Spinal cord (tissue), 9 donors: ENCODE measurements at regions not wholly inside any gene's neighbourhood (a gene's known extent, or its start where the extent isn't known, plus 50 kb on each side); places are given as distances from the start of the nearest gene placed in this dataset.
A peak's percentile ranks its signal among the peaks of the same experiment; 100 is the strongest.
"Not testable (repeated sequence)": the region's sequence is repeated elsewhere in the genome, so short reads cannot be mapped to it uniquely, and the experiment has no call there.

Experiments
- DNase-seq, 6 donors: peaks; one replicate each; pipeline versions ENCODE4 v3.0.0 to v3.0.0-alpha.2; 2013 to 2015; ENCODE audit warnings: low spot score in 6 of 6, low read depth in 4 of 6
- H3K27ac ChIP-seq: one replicate; pipeline ENCODE4 v1.5.1; 2013; ENCODE audit warnings: low read depth, low read length, control low read depth
- H3K27me3 ChIP-seq: one replicate; pipeline ENCODE4 v1.6.1; 2013; ENCODE audit warnings: low read length; ENCODE audit not compliant: control insufficient read depth, insufficient read depth
- H3K36me3 ChIP-seq: one replicate; pipeline ENCODE4 v1.6.1; 2013; ENCODE audit warnings: low read length; ENCODE audit not compliant: control insufficient read depth, insufficient read depth
- H3K4me1 ChIP-seq: one replicate; pipeline ENCODE4 v1.6.1; 2013; ENCODE audit warnings: low read length; ENCODE audit not compliant: control insufficient read depth, insufficient read depth
- H3K4me3 ChIP-seq: one replicate; pipeline ENCODE4 v1.5.1; 2013; ENCODE audit warnings: low read depth, low read length, control low read depth
- H3K9me3 ChIP-seq: one replicate; pipeline ENCODE4 v1.6.1; 2013; ENCODE audit warnings: low read length; ENCODE audit not compliant: control insufficient read depth, insufficient read depth
- WGBS: methylation state at CpG from one replicate; pipeline ENCODE4 v1.1.5; 2013; ENCODE audit warnings: missing lambda C conversion rate; ENCODE audit not compliant: insufficient coverage; 5-methylcytosine and 5-hydroxymethylcytosine counted together
- donor health status: healthy.

DNA sequence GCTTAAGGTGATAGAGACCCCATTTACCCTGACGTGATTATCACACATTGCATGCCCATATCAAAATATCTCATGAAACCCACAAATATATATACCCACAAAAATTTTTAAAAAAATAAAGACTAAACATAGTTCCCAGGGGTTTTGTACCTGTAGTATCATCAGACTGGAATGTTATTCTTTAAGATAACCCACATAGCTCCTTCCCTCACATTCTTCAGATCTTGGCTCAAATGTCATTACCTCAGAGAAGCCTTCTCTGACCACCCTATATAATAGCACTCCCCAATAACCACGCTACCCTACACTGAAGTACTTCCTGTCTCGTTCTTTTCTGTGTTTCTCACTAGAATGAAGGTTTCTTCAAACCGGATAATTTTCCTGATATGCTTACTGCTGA is 138.3 kb upstream of the SNX7 start:
- WGBS: no CpG with 5 or more reads among the region's 4 CpGs

GRCh38 chr1:98516306-98516705 is 145.2 kb upstream of the SNX7 start:
- no peak overlapping the region for H3K27ac ChIP-seq
- no peak overlapping the region for H3K4me3 ChIP-seq
- no peak for DNase-seq
- no peaks in the 10 kb centered on the region for H3K36me3 ChIP-seq
- H3K9me3 ChIP-seq: peaks cover 1% of the 10 kb centered on the region
- H3K4me1 ChIP-seq: no peaks in the 10 kb centered on the region
- 95% methylated on average over 2 of the region's 2 CpGs for WGBS
- no peaks in the 10 kb centered on the region for H3K27me3 ChIP-seq

More for the DNA sequence above, 138.3 kb upstream of the SNX7 start:
- Histone ChIP-seq H3K4me1 (no peaks in the 10 kb centered on the region), H3K27me3 (no peaks in the 10 kb centered on the region), H3K9me3 (peaks cover 1% of the 10 kb centered on the region), H3K36me3 (no peaks in the 10 kb centered on the region), H3K4me3 (no peak overlapping the region), H3K27ac (no peak overlapping the region)
- no peak for DNase-seq

GRCh38 chr1:98515744-98516143 is 145.8 kb upstream of the SNX7 start:
- H3K27me3 ChIP-seq: no peaks in the 10 kb centered on the region
- H3K4me1 ChIP-seq: no peaks in the 10 kb centered on the region
- peaks cover 1% of the 10 kb centered on the region for H3K9me3 ChIP-seq
- H3K36me3 ChIP-seq: no peaks in the 10 kb centered on the region
- no peak for DNase-seq
- 100% methylated on average over 1 of the region's 1 CpG for WGBS
- H3K27ac ChIP-seq: no peak overlapping the region
- H3K4me3 ChIP-seq: no peak overlapping the region

GRCh38 chr1:98512216-98512615 is 149.3 kb upstream of the SNX7 start:
- 100% methylated on average over 1 of the region's 27 CpGs for WGBS
- H3K27ac ChIP-seq, H3K36me3 ChIP-seq, H3K27me3 ChIP-seq, H3K4me3 ChIP-seq, H3K4me1 ChIP-seq, H3K9me3 ChIP-seq, DNase-seq: not testable (repeated sequence)

DNA sequence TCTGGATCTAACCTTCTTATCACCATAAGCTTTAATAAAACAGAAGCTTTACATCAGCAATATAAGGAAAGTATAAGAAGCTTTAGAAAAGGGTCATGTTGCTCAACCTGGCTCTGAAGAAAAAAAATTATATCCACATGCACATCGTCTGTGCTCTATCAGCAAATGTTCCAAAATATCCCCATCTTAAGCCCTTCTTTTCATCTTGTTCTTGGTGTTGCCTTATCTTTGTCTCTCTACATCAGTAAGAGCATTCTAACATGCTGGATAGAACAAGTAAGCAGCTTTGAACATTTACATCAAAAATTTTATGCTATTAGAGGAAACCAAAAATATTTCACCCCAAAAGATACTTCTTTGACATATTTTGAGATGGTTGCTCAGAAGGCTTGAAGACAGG is 157.8 kb upstream of the SNX7 start:
- Histone ChIP-seq H3K4me3 (no peak overlapping the region), H3K4me1 (no peaks in the 10 kb centered on the region), H3K9me3 (peaks cover 9% of the 10 kb centered on the region), H3K36me3 (no peaks in the 10 kb centered on the region), H3K27ac (no peak overlapping the region), H3K27me3 (no peaks in the 10 kb centered on the region)
- no CpG with 5 or more reads among the region's 1 CpG for WGBS
- DNase-seq: no peak

DNA sequence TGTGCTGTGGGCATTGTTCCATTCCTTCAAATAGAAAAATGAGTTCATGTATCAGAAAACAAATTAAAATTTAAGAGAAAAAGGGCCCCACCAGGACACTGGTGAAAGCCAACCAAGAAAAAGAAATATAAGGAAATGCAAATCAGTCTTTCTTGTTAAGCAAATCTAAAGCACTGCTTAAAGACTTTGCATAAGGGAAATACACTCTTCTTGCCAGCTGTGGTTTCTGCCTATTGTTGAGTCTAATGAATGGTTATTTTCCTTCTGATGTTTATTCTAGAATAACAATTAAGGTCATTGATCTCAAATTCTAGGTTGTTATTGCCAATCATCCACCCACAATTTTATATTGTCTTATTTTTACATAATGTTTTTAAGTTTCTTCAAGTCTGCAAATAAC is 158.6 kb upstream of the SNX7 start:
- DNase-seq: peak in 1 of 6 donors; percentile 13

DNA sequence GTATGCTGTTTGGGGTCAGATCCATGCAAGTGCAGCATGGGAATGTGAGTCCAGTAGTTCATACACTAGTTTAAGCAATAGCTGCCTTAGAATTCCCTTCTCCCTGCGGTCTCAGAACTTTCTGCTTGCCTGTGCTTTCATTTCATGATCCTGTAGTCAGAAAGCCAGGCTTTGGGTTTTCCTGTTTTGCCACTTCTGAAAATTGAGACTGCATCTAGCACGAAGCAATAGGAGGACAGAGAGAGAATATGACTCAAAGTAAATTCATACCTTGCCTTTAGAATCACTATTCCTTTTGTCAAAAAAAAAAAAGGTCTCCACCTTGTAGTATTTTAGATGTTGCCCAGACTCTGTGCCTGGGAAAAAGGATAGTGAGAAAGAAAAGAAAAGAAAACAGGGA is 161.2 kb upstream of the SNX7 start:
- Histone ChIP-seq H3K36me3 (no peaks in the 10 kb centered on the region), H3K27ac (no peak overlapping the region), H3K9me3 (no peaks in the 10 kb centered on the region), H3K4me3 (no peak overlapping the region), H3K4me1 (no peaks in the 10 kb centered on the region), H3K27me3 (no peaks in the 10 kb centered on the region)
- 100% methylated on average over 1 of the region's 2 CpGs for WGBS
- DNase-seq: no peak

More for the DNA sequence above, 158.6 kb upstream of the SNX7 start:
- Histone ChIP-seq H3K27me3 (no peaks in the 10 kb centered on the region), H3K4me1 (no peaks in the 10 kb centered on the region), H3K4me3 (no peak overlapping the region), H3K36me3 (no peaks in the 10 kb centered on the region), H3K27ac (no peak overlapping the region), H3K9me3 (peaks cover 9% of the 10 kb centered on the region)

DNA sequence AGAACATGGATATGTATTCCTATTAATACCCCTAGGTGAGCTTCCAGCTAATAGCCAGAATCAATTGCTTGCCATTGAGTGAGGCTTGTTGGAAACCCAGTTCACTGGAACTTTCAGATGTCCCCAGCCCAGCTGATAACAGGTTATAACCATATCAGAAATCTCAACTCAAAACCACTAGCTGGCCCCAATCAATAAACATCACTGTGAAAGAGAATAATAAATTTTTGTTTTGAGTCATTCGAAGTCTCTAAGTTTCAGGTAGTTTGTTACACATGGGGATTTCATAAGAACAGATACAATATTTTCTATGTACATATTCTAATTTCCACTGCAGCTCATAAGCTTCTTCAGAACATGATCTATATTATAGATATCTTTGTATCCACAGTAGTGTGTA is 162.9 kb upstream of the SNX7 start:
- no peak for DNase-seq
- no CpG with 5 or more reads among the region's 1 CpG for WGBS

GRCh38 chr1:98497497-98497896 is 164.0 kb upstream of the SNX7 start:
- no peak for DNase-seq
- WGBS: 100% methylated on average over 2 of the region's 2 CpGs
- H3K27me3 ChIP-seq: no peaks in the 10 kb centered on the region
- no peak overlapping the region for H3K27ac ChIP-seq
- no peaks in the 10 kb centered on the region for H3K4me1 ChIP-seq
- H3K4me3 ChIP-seq: no peak overlapping the region
- no peaks in the 10 kb centered on the region for H3K9me3 ChIP-seq
- H3K36me3 ChIP-seq: no peaks in the 10 kb centered on the region

More for the DNA sequence above, 162.9 kb upstream of the SNX7 start:
- Histone ChIP-seq H3K27ac (no peak overlapping the region), H3K36me3 (no peaks in the 10 kb centered on the region), H3K9me3 (no peaks in the 10 kb centered on the region), H3K4me3 (no peak overlapping the region), H3K27me3 (no peaks in the 10 kb centered on the region), H3K4me1 (no peaks in the 10 kb centered on the region)

- no peak for DNase-seq
- Histone ChIP-seq H3K27me3 (no peaks in the 10 kb centered on the region), H3K9me3 (no peaks in the 10 kb centered on the region), H3K4me3 (no peak overlapping the region), H3K36me3 (no peaks in the 10 kb centered on the region), H3K4me1 (no peaks in the 10 kb centered on the region), H3K27ac (no peak overlapping the region)
- no CpG with 5 or more reads among the region's 2 CpGs for WGBS
Measured at GRCh38 chr1:98496256-98496995, 165.1 kb upstream of the SNX7 start.
